ENCODE measurements at regions not wholly inside any gene's neighbourhood (a gene's known extent, or its start where the extent isn't known, plus 50 kb on each side); places are given as distances from the start of the nearest gene placed in this dataset.
"Not testable (repeated sequence)": the region's sequence is repeated elsewhere in the genome, so short reads cannot be mapped to it uniquely, and the experiment has no call there.

GRCh38 chr2:75432761-75433361 is 127.9 kb downstream of the EVA1A start:
- DNase-seq (ENCODE audit: extremely low spot score), result no peak
- peaks cover 0 to 4% (median 0%) of the 10 kb centered on the region in 4 donors for H3K27me3 ChIP-seq
- TF ChIP-seq EP300 (IDR thresholded peaks at IDR 0.05), result no peak
- no peak for TF ChIP-seq POLR2A (IDR thresholded peaks at IDR 0.05; ENCODE audit: low read depth)
- 87% methylated on average over 4 of the region's 4 CpGs for WGBS
- intact Hi-C loops (cut with DNase I), result no loop called here
- no peaks in the 10 kb centered on the region for H3K4me1 ChIP-seq
- no peak overlapping the region for H3K4me3 ChIP-seq
- no peaks in the 10 kb centered on the region for H3K9me3 ChIP-seq
- H3K27ac ChIP-seq (replicated peaks in 1 of 4), result no peak overlapping the region
- H3K36me3 ChIP-seq, result no peaks in the 10 kb centered on the region

- DNase-seq (ENCODE audit: extremely low spot score), result no peak
- TF ChIP-seq POLR2AphosphoS5 (IDR thresholded peaks at IDR 0.05) (no peak), CTCF (IDR thresholded peaks at IDR 0.05) (no peak), EP300 (IDR thresholded peaks at IDR 0.05) (no peak), POLR2A (IDR thresholded peaks at IDR 0.05; ENCODE audit: low read depth) (no peak)
- H3K27me3 ChIP-seq, result peaks cover 0 to 4% (median 0%) of the 10 kb centered on the region in 4 donors
- H3K36me3 ChIP-seq, result no peaks in the 10 kb centered on the region
- no peaks in the 10 kb centered on the region for H3K4me1 ChIP-seq
- WGBS, result 67% methylated on average over 1 of the region's 1 CpG
- H3K4me3 ChIP-seq, result no peak overlapping the region
- H3K27ac ChIP-seq (replicated peaks in 1 of 4), result no peak overlapping the region
- H3K9me3 ChIP-seq, result no peaks in the 10 kb centered on the region
- intact Hi-C loops (cut with DNase I), result no loop called here
Observed at GRCh38 chr2:75431763-75432162, 129.0 kb downstream of the EVA1A start.

- Histone ChIP-seq H3K4me3 (no peak overlapping the region), H3K27me3 (peaks cover 0 to 4% (median 0%) of the 10 kb centered on the region in 4 donors), H3K4me1 (no peaks in the 10 kb centered on the region), H3K36me3 (no peaks in the 10 kb centered on the region), H3K27ac (replicated peaks in 1 of 4) (no peak overlapping the region), H3K9me3 (no peaks in the 10 kb centered on the region)
- TF ChIP-seq CTCF (IDR thresholded peaks at IDR 0.05), result no peak
- no peak for TF ChIP-seq POLR2A (IDR thresholded peaks at IDR 0.05; ENCODE audit: low read depth)
- TF ChIP-seq POLR2AphosphoS5 (IDR thresholded peaks at IDR 0.05), result no peak
- TF ChIP-seq EP300 (IDR thresholded peaks at IDR 0.05), result no peak
- 84% methylated on average over 1 of the region's 1 CpG for WGBS
- no peak for DNase-seq (ENCODE audit: extremely low spot score)
- intact Hi-C loops (cut with DNase I), result no loop called here
Observed at GRCh38 chr2:75431276-75431675, 129.5 kb downstream of the EVA1A start.

DNA sequence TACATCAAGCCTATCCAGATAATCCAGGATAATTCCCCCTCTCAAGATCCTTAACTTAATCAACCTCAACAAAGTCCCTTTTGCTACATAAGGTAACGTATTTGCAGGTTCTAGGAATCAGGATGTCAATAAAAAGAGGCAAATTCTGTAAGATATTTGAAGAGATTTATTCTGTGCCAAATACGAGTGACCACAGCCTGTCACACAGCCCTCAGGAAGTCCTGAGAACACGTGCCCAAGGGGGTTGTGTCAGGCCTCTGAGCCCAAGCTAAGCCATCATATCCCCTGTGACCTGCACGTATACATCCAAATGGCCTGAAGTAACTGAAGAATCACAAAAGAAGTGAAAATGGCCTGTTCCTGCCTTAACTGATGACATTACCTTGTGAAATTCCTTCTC is 130.3 kb downstream of the EVA1A start:
- intact Hi-C loops (cut with DNase I); H3K27ac ChIP-seq (replicated peaks in 1 of 4); H3K4me3 ChIP-seq; H3K4me1 ChIP-seq; H3K27me3 ChIP-seq; H3K36me3 ChIP-seq; DNase-seq (ENCODE audit: extremely low spot score); H3K9me3 ChIP-seq: not testable (repeated sequence)
- 77% methylated on average over 4 of the region's 4 CpGs for WGBS

- Histone ChIP-seq H3K27ac (replicated peaks in 1 of 4) (no peak overlapping the region), H3K36me3 (no peaks in the 10 kb centered on the region), H3K9me3 (no peaks in the 10 kb centered on the region), H3K27me3 (peaks cover 0 to 4% (median 0%) of the 10 kb centered on the region in 4 donors), H3K4me1 (no peaks in the 10 kb centered on the region), H3K4me3 (no peak overlapping the region)
- WGBS, result 50% methylated on average over 7 of the region's 7 CpGs
- intact Hi-C loops (cut with DNase I), result no loop called here
- no peak for TF ChIP-seq POLR2AphosphoS5 (IDR thresholded peaks at IDR 0.05)
- no peak for TF ChIP-seq EP300 (IDR thresholded peaks at IDR 0.05)
- TF ChIP-seq CTCF (IDR thresholded peaks at IDR 0.05), result no peak
- no peak for TF ChIP-seq POLR2A (IDR thresholded peaks at IDR 0.05; ENCODE audit: low read depth)
- DNase-seq (ENCODE audit: extremely low spot score), result no peak
Observed at GRCh38 chr2:75428646-75429443, 131.9 kb downstream of the EVA1A start.

All from esophagus muscularis mucosa (tissue), 4 donors.